ENCODE measurements at regions not wholly inside any gene's neighbourhood (a gene's known extent, or its start where the extent isn't known, plus 50 kb on each side); places are given as distances from the start of the nearest gene placed in this dataset.

DNA sequence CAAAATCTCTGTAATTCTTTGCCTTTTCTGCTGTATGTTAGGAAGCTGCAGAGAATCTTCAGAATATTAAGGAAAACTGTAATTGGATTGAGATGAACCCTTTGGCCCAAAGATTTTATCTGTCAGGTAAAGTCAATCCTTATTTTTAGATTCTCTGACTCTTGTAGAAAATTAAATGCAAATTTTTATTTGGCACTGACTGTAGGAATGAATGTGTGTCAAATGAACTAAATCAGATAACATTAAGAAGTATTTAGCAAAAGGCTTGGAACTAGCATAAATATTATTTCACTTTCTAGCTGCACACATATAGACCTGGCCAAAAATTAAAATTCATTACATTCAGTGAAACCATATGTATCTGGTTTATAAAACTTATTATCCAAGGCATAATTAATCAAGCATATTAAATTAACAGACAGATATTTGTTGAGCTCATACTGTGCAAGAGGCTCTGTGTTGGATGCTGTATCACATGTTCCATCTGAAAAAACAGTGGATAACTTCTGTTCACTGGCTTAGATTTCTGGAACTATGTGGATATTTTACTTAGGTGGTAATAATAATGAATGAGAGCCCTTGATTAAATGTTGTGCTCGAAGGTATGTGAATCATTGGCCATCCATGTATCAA is 124.8 kb downstream of the HDGFL1 start:
- H3K4me3 ChIP-seq (ENCODE audit: low read depth, low read length), result no peak overlapping the region
- DNase-seq (ENCODE audit: low read depth, low spot score), result no peak
- CTCF ChIA-PET, result no interaction called here
- TF ChIP-seq, protein P1, sequence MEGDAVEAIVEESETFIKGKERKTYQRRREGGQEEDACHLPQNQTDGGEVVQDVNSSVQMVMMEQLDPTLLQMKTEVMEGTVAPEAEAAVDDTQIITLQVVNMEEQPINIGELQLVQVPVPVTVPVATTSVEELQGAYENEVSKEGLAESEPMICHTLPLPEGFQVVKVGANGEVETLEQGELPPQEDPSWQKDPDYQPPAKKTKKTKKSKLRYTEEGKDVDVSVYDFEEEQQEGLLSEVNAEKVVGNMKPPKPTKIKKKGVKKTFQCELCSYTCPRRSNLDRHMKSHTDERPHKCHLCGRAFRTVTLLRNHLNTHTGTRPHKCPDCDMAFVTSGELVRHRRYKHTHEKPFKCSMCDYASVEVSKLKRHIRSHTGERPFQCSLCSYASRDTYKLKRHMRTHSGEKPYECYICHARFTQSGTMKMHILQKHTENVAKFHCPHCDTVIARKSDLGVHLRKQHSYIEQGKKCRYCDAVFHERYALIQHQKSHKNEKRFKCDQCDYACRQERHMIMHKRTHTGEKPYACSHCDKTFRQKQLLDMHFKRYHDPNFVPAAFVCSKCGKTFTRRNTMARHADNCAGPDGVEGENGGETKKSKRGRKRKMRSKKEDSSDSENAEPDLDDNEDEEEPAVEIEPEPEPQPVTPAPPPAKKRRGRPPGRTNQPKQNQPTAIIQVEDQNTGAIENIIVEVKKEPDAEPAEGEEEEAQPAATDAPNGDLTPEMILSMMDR (IDR thresholded peaks at IDR 0.05; ENCODE audit: insufficient read depth, low read length, missing control alignments), result no peak
- POLR2A ChIA-PET, result no interaction called here

DNA sequence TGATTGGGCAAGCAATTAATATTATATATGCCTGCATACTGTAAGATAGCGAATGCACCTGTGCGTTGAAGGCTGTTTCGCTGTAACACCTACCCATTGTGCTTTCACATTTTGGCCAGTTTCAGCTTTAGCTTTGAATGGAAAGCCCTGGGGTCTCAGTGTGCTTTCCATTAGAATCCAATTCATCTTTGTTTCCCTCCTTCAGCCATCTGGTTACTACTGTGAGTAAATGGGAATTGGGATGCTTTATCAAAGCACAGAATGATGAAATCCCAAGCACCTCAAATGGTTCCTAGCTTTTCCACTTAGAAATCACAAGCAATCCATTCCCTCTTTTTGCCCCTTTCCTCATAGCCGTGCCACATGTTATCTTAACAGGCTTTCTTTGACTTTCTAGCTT is 127.1 kb downstream of the HDGFL1 start:
- H3K4me3 ChIP-seq (ENCODE audit: low read depth, low read length), result no peak overlapping the region
- POLR2A ChIA-PET, result no interaction called here
- TF ChIP-seq, protein P1 (IDR thresholded peaks at IDR 0.05; ENCODE audit: insufficient read depth, low read length, missing control alignments), result no peak
- DNase-seq (ENCODE audit: low read depth, low spot score), result no peak
- CTCF ChIA-PET, result interaction anchor here (1.1 kb wide), 1 partner anchor 30 kb away, joined by 3 read pairs; no protein-coding TSS in a partner anchor

DNA sequence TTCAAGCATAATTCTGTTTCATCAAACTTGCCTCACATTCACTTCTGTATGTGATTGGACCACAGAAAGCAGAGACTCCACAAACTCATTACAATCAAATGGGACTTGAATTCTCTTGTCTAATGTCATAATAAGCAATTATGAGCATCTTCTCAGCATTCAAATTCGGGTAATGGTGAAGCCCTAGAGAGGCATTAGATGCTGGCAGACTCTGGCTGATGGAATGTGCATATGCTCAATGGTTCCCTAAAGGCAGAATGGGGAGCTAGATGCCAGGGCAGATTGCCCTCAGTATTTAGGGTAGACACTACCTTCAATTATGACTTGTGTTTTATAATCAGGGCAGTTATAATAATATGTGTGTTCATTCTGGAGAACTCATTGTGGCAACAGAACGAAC is 127.9 kb downstream of the HDGFL1 start:
- ChIA-PET CTCF (no interaction called here), POLR2A (no interaction called here)
- TF ChIP-seq, protein P1 (IDR thresholded peaks at IDR 0.05; ENCODE audit: insufficient read depth, low read length, missing control alignments), result no peak
- DNase-seq (ENCODE audit: low read depth, low spot score), result no peak
- H3K4me3 ChIP-seq (ENCODE audit: low read depth, low read length), result no peak overlapping the region

DNA sequence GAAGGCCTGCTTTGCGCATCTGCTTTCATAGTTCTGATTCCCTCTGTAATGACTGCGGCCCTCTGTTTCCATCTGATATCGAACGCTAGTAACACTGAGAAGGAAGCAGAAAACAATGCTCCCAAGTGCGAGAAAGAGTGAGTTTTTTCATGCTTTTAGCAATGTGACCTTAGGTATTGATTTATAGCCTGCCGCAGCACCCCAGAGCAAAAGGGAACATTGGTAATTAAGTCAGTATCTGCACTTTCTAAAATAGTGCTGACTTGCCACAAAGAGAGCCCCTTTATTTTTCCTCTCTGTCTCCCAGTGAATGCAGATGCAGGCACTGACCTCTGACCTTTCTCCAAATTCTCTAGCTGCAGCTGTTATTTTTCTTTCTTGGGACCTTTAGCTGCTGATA is 129.8 kb downstream of the HDGFL1 start:
- CTCF ChIA-PET, result no interaction called here
- H3K4me3 ChIP-seq (ENCODE audit: low read depth, low read length), result no peak overlapping the region
- TF ChIP-seq, protein P1 (IDR thresholded peaks at IDR 0.05; ENCODE audit: insufficient read depth, low read length, missing control alignments), result no peak
- no peak for DNase-seq (ENCODE audit: low read depth, low spot score)
- POLR2A ChIA-PET, result no interaction called here

DNA sequence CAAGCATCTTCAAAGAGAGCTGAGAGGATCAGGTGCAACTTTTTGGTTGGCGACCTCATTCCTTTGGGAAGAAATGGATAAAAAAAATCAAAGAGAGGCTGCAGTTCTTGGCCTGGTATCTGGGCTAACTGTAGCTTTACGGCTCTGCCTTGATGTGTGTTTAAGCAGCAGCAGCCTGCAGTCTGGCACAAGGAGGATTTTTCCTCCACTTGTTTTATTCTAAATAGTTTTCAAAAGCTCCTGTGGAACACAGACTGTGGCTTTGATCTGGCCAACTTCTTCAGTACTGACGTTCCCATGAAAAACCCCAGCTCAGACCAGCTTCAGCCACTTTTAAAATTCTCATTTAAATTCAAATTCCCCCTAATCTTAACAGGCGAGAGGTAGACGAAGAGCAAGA is 137.3 kb downstream of the HDGFL1 start:
- ChIA-PET CTCF (no interaction called here), POLR2A (no interaction called here)
- DNase-seq (ENCODE audit: low read depth, low spot score), result no peak
- H3K4me3 ChIP-seq (ENCODE audit: low read depth, low read length), result no peak overlapping the region
- TF ChIP-seq, protein P1 (IDR thresholded peaks at IDR 0.05; ENCODE audit: insufficient read depth, low read length, missing control alignments), result no peak

DNA sequence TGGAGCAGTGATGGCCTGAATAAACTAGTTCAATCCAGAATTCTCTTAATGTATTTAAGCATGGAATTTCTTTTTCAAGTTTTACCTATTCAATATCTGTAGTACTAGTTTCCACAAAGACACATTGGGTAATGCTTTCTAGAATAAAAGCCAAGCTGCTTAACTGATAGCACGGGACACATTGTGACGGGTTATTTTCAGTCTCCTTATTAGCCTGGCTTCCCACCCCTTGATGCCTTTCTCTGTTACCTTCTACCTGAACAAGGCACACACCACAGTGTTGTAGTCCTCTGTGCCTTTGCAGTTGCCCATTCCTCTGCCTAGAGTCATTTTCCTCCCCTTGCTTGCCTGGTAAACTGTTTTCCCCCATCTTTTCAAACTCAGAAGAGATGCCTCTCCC is 139.1 kb downstream of the HDGFL1 start:
- ChIA-PET CTCF (no interaction called here), POLR2A (no interaction called here)
- no peak overlapping the region for H3K4me3 ChIP-seq (ENCODE audit: low read depth, low read length)
- DNase-seq (ENCODE audit: low read depth, low spot score), result no peak
- TF ChIP-seq, protein P1 (IDR thresholded peaks at IDR 0.05; ENCODE audit: insufficient read depth, low read length, missing control alignments), result no peak
